SK-N-SH (cell line): ENCODE measurements at regions not wholly inside any gene's neighbourhood (a gene's known extent, or its start where the extent isn't known, plus 50 kb on each side); places are given as distances from the start of the nearest gene placed in this dataset.

ENCODE experiments used
- CTCF ChIA-PET: fragments of 300-600, 350-600 bp; formaldehyde crosslinking; extraction: SDS; loops from one replicate; lab custom pipeline; 2021; lab: Yijun Ruan, JAX
- POLR2A ChIA-PET: fragments of 350-600 bp; sonication (Branson Sonifier 250); formaldehyde crosslinking; extraction: SDS; loops from one replicate; lab custom pipeline; 2020; ENCODE audit warnings: antibody characterized with exemption, inconsistent platforms; lab: Yijun Ruan, JAX
- DNase-seq: peaks from one replicate; pipeline ENCODE4 v3.0.0; 2012
- H2AFZ ChIP-seq: fragments of 200-600 bp; sonication (generic); 2 replicates; pipeline ENCODE4 v1.8.1; 2016; ENCODE audit warnings: antibody characterized with exemption, mild to moderate bottlenecking, low read depth
- H3F3A ChIP-seq: fragments of 200-600 bp; sonication (generic); replicated peaks from 2 replicates; pipeline ENCODE3; 2016; ENCODE audit warnings: antibody characterized with exemption, mild to moderate bottlenecking; ENCODE audit not compliant: insufficient read depth
- H3K27ac ChIP-seq, 2 experiments: fragments of 200-500 bp in 1 of 2; fragments of 200-600 bp in 1 of 2; sonication (Bioruptor generic) in 1 of 2; sonication (generic), shearing (Covaris generic) in 1 of 2; 2 replicates each; pipeline versions ENCODE4 v1.5.1 to v1.6.1; 2014 to 2016; ENCODE audit warnings: low read depth in 2 of 2, inconsistent platforms in 1 of 2, low read length in 1 of 2, mild to moderate bottlenecking in 1 of 2, mixed read lengths in 1 of 2
- H3K27me3 ChIP-seq: fragments of 200-600 bp; sonication (generic), shearing (Covaris generic); 2 replicates; pipeline ENCODE4 v1.6.1; 2016; ENCODE audit warnings: mixed run types; ENCODE audit not compliant: insufficient read depth
- H3K36me3 ChIP-seq, 2 experiments: fragments of 200-500 bp in 1 of 2; fragments of 200-600 bp in 1 of 2; sonication (Bioruptor generic) in 1 of 2; sonication (generic) in 1 of 2; replicated peaks in 1 of 2; 2 replicates each; pipeline versions ENCODE3 to v1.5.1; 2014 to 2016; ENCODE audit warnings: low read length in 1 of 2, mild to moderate bottlenecking in 1 of 2; ENCODE audit not compliant: insufficient read depth in 2 of 2, control insufficient read depth in 1 of 2
- H3K4me1 ChIP-seq, 2 experiments: fragments of 200-500 bp in 1 of 2; fragments of 200-600 bp in 1 of 2; sonication (Bioruptor generic) in 1 of 2; sonication (generic), shearing (Covaris generic) in 1 of 2; 2 replicates each; pipeline versions ENCODE4 v1.5.1 to v1.6.1; 2014 to 2016; ENCODE audit warnings: low read depth in 1 of 2, low read length in 1 of 2, mixed run types in 1 of 2; ENCODE audit not compliant: insufficient read depth in 2 of 2, control insufficient read depth in 1 of 2
- H3K4me2 ChIP-seq: fragments of 200-600 bp; sonication (generic), shearing (Covaris generic); 2 replicates; pipeline ENCODE4 v1.6.1; 2017; ENCODE audit warnings: mixed run types
- H3K4me3 ChIP-seq, 2 experiments: fragments of 200-500 bp in 1 of 2; fragments of 200-600 bp in 1 of 2; sonication (Bioruptor generic) in 1 of 2; sonication (generic), shearing (Covaris generic) in 1 of 2; 2 replicates each; pipeline versions ENCODE4 v1.5.1 to v1.8.1; 2014 to 2016; ENCODE audit warnings: low read depth in 2 of 2, inconsistent platforms in 1 of 2, low read length in 1 of 2, mild to moderate bottlenecking in 1 of 2, mixed read lengths in 1 of 2, moderate library complexity in 1 of 2
- H3K79me2 ChIP-seq: fragments of 200-600 bp; sonication (generic); 2 replicates; pipeline ENCODE4 v1.8.1; 2017; ENCODE audit warnings: mild to moderate bottlenecking; ENCODE audit not compliant: insufficient read depth
- H3K9ac ChIP-seq: fragments of 200-600 bp; sonication (generic); 2 replicates; pipeline ENCODE4 v1.6.1; 2017; ENCODE audit warnings: mixed run types
- H3K9me2 ChIP-seq: fragments of 200-600 bp; sonication (generic); 2 replicates; pipeline ENCODE4 v1.6.1; 2017; ENCODE audit warnings: mixed run types
- H3K9me3 ChIP-seq: fragments of 200-600 bp; sonication (generic); 2 replicates; pipeline ENCODE4 v1.6.1; 2017; ENCODE audit warnings: mixed run types, mild to moderate bottlenecking, moderate library complexity
- H4K20me1 ChIP-seq: fragments of 200-600 bp; sonication (generic); 2 replicates; pipeline ENCODE4 v1.6.1; 2017; ENCODE audit warnings: mild to moderate bottlenecking, mixed run types; ENCODE audit not compliant: insufficient read depth
- CHD2 ChIP-seq: fragments of 150-350 bp; IDR thresholded peaks from 2 replicates; pipeline ENCODE4 v1.6.1; 2018; ENCODE audit warnings: low read length; ENCODE audit not compliant: partially characterized antibody
- ELF1 ChIP-seq: IDR thresholded peaks from 2 replicates; pipeline ENCODE4 v1.4.0; 2012
- FOSL2 ChIP-seq: IDR thresholded peaks from 2 replicates; pipeline ENCODE4 v1.4.0; 2012; ENCODE audit warnings: low read depth, mild to moderate bottlenecking, moderate library complexity, borderline replicate concordance
- FOXJ3 ChIP-seq: sonication (generic); formaldehyde crosslinking; IDR thresholded peaks from 2 replicates; pipeline ENCODE4 v1.5.1; 2020; ENCODE audit warnings: mild to moderate bottlenecking, missing genetic modification reagents
- GABPA ChIP-seq: IDR thresholded peaks from 2 replicates; pipeline ENCODE4 v1.4.0; 2012; ENCODE audit warnings: low read depth, mild to moderate bottlenecking
- GATA2 ChIP-seq: sonication (generic); formaldehyde crosslinking; IDR thresholded peaks from 2 replicates; pipeline ENCODE4 v1.5.0; 2020; ENCODE audit warnings: mild to moderate bottlenecking, missing genetic modification reagents
- MEF2A ChIP-seq: IDR thresholded peaks from 2 replicates; pipeline ENCODE4 v1.4.0; 2012; ENCODE audit warnings: low read depth, borderline replicate concordance
- MXI1 ChIP-seq: IDR thresholded peaks from 2 replicates; pipeline ENCODE4 v1.6.1; 2012; ENCODE audit warnings: mild to moderate bottlenecking, low read depth, low read length, improper control_type of control experiment
- NFIC ChIP-seq: IDR thresholded peaks from 2 replicates; pipeline ENCODE4 v1.4.0; 2012; ENCODE audit warnings: borderline replicate concordance
- POLR2AphosphoS5 ChIP-seq: IDR thresholded peaks from 2 replicates; pipeline ENCODE4 v1.6.1; 2012; ENCODE audit warnings: low read depth, low read length
- RCOR1 ChIP-seq: fragments of 150-350 bp; IDR thresholded peaks from 2 replicates; pipeline ENCODE4 v1.6.1; 2017; ENCODE audit warnings: antibody characterized with exemption, low read length
- RFX5 ChIP-seq: IDR thresholded peaks from 2 replicates; pipeline ENCODE4 v1.6.1; 2012; ENCODE audit warnings: mild to moderate bottlenecking, improper control_type of control experiment, low read length
- SMC3 ChIP-seq: IDR thresholded peaks from 2 replicates; pipeline ENCODE4 v1.6.1; 2012; ENCODE audit warnings: low read depth, low read length, improper control_type of control experiment
- TCF12 ChIP-seq: IDR thresholded peaks from 2 replicates; pipeline ENCODE4 v1.4.0; 2012
- WGBS: methylation state at CpG from one replicate; pipeline ENCODE4 v1.1.6; 2017; ENCODE audit warnings: low lambda C conversion rate; 5-methylcytosine and 5-hydroxymethylcytosine counted together
- TF ChIP-seq, protein P1 (sequence below): IDR thresholded peaks from 2 replicates; pipeline ENCODE4 v1.4.0; 2012; ENCODE audit warnings: low read depth, borderline replicate concordance
- TF ChIP-seq, protein P2 (sequence below): IDR thresholded peaks from 2 replicates; pipeline ENCODE4; 2012
- TF ChIP-seq, protein P3 (sequence below): fragments of 200-600 bp; sonication (generic); IDR thresholded peaks from 2 replicates; pipeline ENCODE4 v1.6.1; 2017; ENCODE audit warnings: antibody characterized with exemption, mild to moderate bottlenecking, moderate library complexity
- TF ChIP-seq, protein P4 (sequence below): IDR thresholded peaks from 2 replicates; pipeline ENCODE4 v1.4.0; 2012; ENCODE audit warnings: low read depth, borderline replicate concordance
- TF ChIP-seq, protein P5 (sequence below): fragments of 150-350 bp; IDR thresholded peaks from 2 replicates; pipeline ENCODE4 v1.6.1; 2017; ENCODE audit warnings: antibody characterized with exemption, low read length, low read depth, borderline replicate concordance

DNA sequence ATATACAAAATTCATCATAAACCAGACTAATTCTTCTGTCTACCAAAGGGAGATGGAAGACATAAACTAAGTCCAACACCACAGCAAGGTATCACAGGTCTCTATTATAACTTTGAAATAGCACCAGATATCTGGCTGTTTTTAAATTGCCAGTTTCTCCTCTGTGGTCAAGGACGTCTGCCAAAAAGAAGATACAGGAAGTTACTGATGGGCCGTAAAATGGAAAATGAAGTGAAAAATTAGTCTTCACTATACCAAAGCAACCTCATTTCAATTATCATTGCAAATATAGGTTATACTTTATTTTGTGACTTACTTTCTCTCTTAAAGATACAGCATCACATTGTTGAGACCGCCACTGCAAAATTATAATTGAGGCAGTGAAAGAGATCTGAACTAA, 225.5 kb downstream of the NDUFS4 start:
- ChIA-PET CTCF (interaction anchor here (1.3 kb wide), 1 partner anchor 12 kb away, joined by 4 read pairs; no protein-coding TSS in a partner anchor), POLR2A (no interaction called here)
- Histone ChIP-seq H3K4me1 (peaks cover 0 to 12% of the 10 kb centered on the region in 2 experiments; a peak in 1 of 4 replicates), H4K20me1 (no peaks in the 10 kb centered on the region), H3F3A (no peaks in the 10 kb centered on the region), H3K27ac (no peak overlapping the region), H3K4me2 (no peak overlapping the region), H3K79me2 (no peaks in the 10 kb centered on the region), H3K9me2 (no peaks in the 10 kb centered on the region), H3K27me3 (no peaks in the 10 kb centered on the region), H2AFZ (peak overlapping the region; percentile 36; the same call in 1 of the 2 replicates), H3K4me3 (no peak overlapping the region), H3K9ac (no peak overlapping the region), H3K9me3 (no peaks in the 10 kb centered on the region), H3K36me3 (no peaks in the 10 kb centered on the region)
- 36% methylated on average over 3 of the region's 3 CpGs for WGBS
- TF ChIP-seq, protein P1, sequence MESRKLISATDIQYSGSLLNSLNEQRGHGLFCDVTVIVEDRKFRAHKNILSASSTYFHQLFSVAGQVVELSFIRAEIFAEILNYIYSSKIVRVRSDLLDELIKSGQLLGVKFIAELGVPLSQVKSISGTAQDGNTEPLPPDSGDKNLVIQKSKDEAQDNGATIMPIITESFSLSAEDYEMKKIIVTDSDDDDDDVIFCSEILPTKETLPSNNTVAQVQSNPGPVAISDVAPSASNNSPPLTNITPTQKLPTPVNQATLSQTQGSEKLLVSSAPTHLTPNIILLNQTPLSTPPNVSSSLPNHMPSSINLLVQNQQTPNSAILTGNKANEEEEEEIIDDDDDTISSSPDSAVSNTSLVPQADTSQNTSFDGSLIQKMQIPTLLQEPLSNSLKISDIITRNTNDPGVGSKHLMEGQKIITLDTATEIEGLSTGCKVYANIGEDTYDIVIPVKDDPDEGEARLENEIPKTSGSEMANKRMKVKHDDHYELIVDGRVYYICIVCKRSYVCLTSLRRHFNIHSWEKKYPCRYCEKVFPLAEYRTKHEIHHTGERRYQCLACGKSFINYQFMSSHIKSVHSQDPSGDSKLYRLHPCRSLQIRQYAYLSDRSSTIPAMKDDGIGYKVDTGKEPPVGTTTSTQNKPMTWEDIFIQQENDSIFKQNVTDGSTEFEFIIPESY, result no peak
- peak; percentile 42; the same call in 1 of the 2 replicates for TF ChIP-seq TCF12
- TF ChIP-seq NFIC, result peak; percentile 43; the same call in 1 of the 2 replicates
- TF ChIP-seq FOSL2, result no peak
- TF ChIP-seq RFX5, result no peak
- TF ChIP-seq, protein P2, sequence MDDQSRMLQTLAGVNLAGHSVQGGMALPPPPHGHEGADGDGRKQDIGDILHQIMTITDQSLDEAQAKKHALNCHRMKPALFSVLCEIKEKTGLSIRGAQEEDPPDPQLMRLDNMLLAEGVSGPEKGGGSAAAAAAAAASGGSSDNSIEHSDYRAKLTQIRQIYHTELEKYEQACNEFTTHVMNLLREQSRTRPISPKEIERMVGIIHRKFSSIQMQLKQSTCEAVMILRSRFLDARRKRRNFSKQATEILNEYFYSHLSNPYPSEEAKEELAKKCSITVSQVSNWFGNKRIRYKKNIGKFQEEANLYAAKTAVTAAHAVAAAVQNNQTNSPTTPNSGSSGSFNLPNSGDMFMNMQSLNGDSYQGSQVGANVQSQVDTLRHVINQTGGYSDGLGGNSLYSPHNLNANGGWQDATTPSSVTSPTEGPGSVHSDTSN, result peak; percentile 65
- no peak for DNase-seq

DNA sequence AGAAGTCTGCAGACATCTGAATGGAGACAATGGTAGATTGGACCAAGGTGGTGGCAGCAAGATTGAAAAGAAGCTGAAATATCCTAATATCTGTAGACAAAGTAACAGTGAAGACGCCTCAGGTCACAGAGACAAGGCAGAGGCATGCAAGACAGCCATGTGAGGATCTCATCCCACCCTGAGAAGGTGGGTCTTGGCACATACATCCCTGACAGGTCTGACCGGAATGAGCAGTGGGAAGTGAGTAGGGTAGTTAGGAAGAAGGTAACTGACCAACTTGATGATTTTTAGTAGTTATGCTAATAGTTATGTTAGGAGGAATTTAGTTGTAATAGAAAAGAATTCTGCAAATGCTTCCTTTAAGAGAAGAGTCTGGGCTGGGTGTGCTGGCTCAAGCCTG, 229.6 kb downstream of the NDUFS4 start:
- H4K20me1 ChIP-seq, result no peaks in the 10 kb centered on the region
- H3K9ac ChIP-seq, result no peak overlapping the region
- no peak overlapping the region for H3K4me2 ChIP-seq
- H3K79me2 ChIP-seq, result no peaks in the 10 kb centered on the region
- H2AFZ ChIP-seq, result no peak overlapping the region
- ChIA-PET CTCF (no interaction called here), POLR2A (no interaction called here)
- H3K27me3 ChIP-seq, result no peaks in the 10 kb centered on the region
- H3K36me3 ChIP-seq, result no peaks in the 10 kb centered on the region
- H3K9me2 ChIP-seq, result no peaks in the 10 kb centered on the region
- H3F3A ChIP-seq, result no peaks in the 10 kb centered on the region
- no peak overlapping the region for H3K4me3 ChIP-seq
- no peak overlapping the region for H3K27ac ChIP-seq
- no peaks in the 10 kb centered on the region for H3K9me3 ChIP-seq
- 54% methylated on average over 2 of the region's 2 CpGs for WGBS
- no peak for DNase-seq
- H3K4me1 ChIP-seq, result peaks cover 0 to 12% of the 10 kb centered on the region in 2 experiments; a peak in 1 of 4 replicates
- TF ChIP-seq POLR2AphosphoS5 (no peak), RCOR1 (no peak), FOSL2 (no peak), MXI1 (no peak), MEF2A (no peak), ELF1 (no peak), GABPA (no peak), SMC3 (no peak), GATA2 (CRISPR knock-in tag) (no peak), RFX5 (no peak), FOXJ3 (no peak), TCF12 (no peak), CHD2 (no peak)
- TF ChIP-seq, protein P3, sequence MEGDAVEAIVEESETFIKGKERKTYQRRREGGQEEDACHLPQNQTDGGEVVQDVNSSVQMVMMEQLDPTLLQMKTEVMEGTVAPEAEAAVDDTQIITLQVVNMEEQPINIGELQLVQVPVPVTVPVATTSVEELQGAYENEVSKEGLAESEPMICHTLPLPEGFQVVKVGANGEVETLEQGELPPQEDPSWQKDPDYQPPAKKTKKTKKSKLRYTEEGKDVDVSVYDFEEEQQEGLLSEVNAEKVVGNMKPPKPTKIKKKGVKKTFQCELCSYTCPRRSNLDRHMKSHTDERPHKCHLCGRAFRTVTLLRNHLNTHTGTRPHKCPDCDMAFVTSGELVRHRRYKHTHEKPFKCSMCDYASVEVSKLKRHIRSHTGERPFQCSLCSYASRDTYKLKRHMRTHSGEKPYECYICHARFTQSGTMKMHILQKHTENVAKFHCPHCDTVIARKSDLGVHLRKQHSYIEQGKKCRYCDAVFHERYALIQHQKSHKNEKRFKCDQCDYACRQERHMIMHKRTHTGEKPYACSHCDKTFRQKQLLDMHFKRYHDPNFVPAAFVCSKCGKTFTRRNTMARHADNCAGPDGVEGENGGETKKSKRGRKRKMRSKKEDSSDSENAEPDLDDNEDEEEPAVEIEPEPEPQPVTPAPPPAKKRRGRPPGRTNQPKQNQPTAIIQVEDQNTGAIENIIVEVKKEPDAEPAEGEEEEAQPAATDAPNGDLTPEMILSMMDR, result no peak
- TF ChIP-seq, protein P4, sequence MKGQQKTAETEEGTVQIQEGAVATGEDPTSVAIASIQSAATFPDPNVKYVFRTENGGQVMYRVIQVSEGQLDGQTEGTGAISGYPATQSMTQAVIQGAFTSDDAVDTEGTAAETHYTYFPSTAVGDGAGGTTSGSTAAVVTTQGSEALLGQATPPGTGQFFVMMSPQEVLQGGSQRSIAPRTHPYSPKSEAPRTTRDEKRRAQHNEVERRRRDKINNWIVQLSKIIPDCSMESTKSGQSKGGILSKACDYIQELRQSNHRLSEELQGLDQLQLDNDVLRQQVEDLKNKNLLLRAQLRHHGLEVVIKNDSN, result no peak
- TF ChIP-seq, protein P5, sequence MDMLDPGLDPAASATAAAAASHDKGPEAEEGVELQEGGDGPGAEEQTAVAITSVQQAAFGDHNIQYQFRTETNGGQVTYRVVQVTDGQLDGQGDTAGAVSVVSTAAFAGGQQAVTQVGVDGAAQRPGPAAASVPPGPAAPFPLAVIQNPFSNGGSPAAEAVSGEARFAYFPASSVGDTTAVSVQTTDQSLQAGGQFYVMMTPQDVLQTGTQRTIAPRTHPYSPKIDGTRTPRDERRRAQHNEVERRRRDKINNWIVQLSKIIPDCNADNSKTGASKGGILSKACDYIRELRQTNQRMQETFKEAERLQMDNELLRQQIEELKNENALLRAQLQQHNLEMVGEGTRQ, result no peak
- TF ChIP-seq, protein P1, result no peak
